NB4 (cell line): ENCODE measurements at regions not wholly inside any gene's neighbourhood (a gene's known extent, or its start where the extent isn't known, plus 50 kb on each side); places are given as distances from the start of the nearest gene placed in this dataset.

Experiments used
- CTCF ChIP-seq: IDR thresholded peaks from one replicate; pipeline ENCODE4 v1.5.1; 2012; ENCODE audit warnings: low read depth, low read length
- MAX ChIP-seq: IDR thresholded peaks from 2 replicates; pipeline ENCODE4 v1.6.1; 2011; ENCODE audit warnings: low read depth, low read length
- MYC ChIP-seq: IDR thresholded peaks from 2 replicates; pipeline ENCODE4 v1.6.1; 2011; ENCODE audit warnings: low read depth, low read length
- POLR2A ChIP-seq: IDR thresholded peaks from 2 replicates; pipeline ENCODE4 v1.6.1; 2011; ENCODE audit warnings: mild to moderate bottlenecking; ENCODE audit not compliant: insufficient read length; ENCODE audit errors: extremely low read depth

- TF ChIP-seq CTCF, result no peak
- TF ChIP-seq POLR2A, result no peak
- TF ChIP-seq MAX, result no peak
- no peak for TF ChIP-seq MYC
Measured at GRCh38 chr1:95643071-95643470, 409.1 kb downstream of the RWDD3 start.
